ENCODE measurements at regions not wholly inside any gene's neighbourhood (a gene's known extent, or its start where the extent isn't known, plus 50 kb on each side); places are given as distances from the start of the nearest gene placed in this dataset.

DNA sequence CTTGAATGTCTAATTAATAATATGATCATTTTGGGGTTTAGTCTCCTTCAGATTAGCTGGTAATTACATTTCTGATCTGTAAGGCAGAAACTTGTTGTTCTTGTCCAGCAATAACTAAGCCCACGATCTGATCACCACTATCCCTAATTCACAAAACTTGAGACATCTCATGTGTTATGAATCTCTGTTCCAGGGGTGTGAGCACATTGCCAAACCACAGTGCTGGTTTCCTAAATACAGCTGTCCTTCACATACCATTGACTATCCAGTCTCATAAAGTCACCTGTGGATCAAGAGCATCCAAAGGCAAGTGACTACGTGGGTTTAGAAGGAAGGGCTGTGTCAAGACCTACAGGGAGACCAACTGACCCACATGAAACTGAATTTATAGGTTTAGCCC lies 134.1 kb upstream of the PRLR start:
- DNase-seq (ENCODE audit: low read depth): no peak

DNA sequence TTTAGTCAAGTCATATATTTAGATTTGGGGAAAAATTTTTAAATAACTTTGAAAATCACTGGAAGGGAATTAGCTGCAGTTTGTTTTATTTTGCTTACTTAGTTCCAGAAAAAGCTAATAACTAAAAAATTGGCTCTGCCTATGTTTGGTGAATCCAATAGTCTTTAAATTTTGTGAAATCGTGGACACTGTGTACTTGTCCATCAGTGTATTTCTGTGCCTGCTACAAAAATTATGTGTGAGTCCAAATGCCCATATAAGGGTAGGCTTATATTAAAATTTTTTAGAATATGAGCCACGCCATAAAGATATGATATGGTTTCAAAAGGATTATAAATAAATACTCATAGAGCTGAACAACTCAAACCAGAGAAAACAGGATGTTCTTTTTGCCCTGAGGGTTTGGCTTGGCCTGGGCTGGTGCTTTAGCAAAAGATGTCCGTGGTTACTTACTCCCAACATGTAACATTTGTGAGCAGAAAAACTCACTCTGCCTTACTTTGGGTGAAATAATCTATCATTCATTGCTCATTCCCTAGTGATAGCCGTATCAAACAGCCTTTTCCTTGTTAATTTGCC lies 133.2 kb upstream of the PRLR start:
- DNase-seq (ENCODE audit: low read depth): peak; percentile 32

DNA sequence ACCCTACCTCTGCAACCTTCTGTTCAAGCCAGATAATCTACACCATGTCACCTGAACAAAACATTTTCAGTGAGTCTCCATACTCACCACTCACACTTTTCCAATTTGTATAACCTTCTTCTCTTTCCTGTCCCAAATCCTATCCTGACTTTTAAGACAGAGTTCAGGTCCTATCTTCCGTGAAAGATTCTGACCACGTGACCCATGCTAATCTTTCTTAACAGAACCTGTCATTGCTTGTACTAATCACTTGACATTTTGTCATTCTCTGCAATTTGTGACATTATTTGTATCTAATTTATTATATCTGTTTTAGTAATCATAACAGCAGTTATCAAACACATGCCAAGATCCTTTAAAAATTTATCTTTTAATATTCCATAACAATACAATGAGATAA lies 132.5 kb upstream of the PRLR start:
- DNase-seq (ENCODE audit: low read depth): no peak

DNA sequence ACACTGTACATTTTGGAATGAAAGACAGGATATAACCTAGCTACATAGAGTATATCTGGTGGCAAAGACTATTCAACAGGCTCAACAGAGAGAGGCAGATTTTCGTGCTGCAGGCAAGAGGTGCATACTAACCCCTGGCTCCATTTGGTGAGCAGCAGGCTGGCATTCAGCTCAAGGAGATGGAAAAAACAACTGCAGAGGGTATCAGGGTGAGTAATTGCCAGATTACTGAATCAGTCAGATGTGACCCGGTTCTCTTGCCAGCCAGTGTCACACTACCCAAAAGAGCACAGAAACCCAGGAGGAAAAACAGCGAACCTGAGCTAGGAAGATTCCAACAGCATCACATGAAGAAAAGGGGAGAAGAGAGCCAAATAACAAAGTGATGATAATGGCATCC lies 130.4 kb upstream of the PRLR start:
- no peak for DNase-seq (ENCODE audit: low read depth)

DNA sequence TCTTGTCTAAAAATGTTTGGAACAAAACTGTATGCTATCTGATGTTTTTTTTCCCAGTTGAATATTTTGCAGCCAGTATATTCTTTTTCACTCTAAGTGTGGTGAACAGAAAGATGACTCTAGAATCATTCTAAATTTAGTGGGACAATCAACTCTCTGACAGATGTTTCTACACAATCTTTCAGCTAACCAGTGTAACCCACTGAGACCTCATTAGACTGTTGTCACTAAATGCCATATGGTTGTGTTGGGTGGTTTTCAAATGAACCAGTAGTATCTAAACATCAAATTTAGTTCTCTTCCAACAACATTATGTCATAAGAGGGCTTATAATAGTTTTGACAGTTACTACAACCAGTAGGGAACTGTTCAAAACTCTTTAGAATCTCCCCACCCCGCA lies 129.6 kb upstream of the PRLR start:
- DNase-seq (ENCODE audit: low read depth): no peak

DNA sequence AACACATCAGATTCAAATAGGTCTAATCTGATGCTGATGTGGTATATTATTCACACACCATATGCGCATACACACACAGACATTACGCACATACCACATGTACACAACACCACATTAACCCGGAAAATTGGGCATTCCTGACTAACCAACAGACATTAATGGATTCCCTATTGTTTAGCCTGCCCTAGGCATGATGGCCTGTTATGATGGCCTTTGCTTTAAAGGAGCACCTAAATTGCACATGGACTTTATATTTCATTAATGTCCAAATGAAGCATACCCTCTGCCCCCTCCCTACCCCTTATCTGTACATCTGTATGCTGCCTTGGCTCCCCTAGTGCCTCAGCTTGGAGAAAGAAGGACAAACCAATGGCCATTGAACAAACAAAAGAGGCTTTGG lies 127.7 kb upstream of the PRLR start:
- no peak for DNase-seq (ENCODE audit: low read depth)

DNA sequence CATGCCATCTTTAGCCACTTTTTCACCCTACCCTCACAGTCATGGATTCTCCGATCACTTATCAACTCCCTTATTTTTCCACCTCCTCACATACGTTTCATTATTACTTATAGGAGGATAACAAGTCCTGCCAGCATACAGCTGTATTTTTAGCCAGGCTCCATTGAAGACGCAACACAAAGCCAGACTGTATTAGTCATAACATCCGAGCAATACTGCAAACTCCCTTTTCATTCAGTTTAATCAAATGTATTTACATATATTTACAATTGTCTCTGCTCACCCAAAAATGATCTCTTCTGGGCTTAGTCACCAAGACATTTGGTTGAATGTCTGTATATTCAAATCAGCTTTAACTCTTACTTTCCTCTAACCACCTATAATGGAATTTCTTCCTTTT lies 126.4 kb upstream of the PRLR start:
- DNase-seq (ENCODE audit: low read depth): no peak

DNA sequence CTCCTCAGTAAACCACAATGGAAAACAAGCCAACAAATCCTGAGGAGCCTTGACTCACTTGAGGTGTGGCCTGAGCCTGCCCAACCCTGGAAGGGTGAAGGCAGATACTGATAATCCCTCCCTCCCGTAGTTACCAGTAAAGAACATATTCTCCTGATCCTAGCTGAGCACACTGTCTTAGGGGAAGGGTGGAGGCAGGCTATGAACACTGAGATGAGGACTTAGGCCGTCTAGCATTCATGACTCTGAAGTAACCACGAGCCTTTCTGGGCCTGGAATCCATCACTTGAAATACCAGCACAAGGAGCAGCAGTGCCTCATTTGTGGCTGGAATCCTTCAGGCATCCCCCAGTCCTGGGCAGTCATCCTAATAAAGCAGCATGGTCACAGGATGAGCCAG lies 124.5 kb upstream of the PRLR start:
- peak; percentile 46 for DNase-seq (ENCODE audit: low read depth)

DNA sequence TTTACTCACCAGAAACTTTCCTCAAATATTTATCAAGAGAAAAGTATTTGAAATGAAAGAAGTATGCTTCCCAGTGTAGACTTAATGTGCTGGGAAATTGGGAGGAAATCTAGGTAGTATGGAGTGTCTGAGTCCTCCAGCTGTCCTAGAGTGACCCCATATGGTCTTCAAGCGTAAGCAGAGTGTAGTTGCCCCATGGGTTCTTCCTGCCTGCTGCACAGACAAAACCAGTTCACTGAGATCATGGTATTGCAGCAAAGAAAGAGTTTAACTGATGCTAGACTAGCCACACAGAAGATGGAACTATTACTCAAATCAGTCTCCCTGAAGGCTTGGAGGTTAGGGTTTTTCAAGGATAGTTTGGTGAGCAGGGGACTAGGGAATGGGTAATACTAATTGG lies 114.9 kb upstream of the PRLR start:
- DNase-seq (ENCODE audit: low read depth): peak; percentile 12

DNA sequence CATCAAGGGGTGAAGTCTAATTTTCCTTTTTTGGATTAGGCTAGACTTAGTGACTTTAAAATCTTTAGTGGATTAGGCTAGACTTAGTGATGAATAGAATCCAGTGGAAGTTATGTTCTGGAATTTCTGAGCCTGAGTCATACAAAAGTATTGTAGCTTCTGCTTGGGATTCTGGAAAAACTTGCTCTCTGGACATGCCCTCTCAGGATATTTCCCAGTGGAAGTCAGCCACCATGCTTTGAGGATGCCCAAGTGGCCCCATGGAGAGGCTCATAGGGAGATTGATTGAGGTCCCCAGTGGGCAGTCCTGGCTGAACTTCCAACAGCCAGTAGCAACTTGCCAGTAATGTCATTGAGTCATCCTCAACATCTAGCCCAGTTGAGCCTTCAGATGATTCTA lies 112.4 kb upstream of the PRLR start:
- no peak for DNase-seq (ENCODE audit: low read depth)

DNA sequence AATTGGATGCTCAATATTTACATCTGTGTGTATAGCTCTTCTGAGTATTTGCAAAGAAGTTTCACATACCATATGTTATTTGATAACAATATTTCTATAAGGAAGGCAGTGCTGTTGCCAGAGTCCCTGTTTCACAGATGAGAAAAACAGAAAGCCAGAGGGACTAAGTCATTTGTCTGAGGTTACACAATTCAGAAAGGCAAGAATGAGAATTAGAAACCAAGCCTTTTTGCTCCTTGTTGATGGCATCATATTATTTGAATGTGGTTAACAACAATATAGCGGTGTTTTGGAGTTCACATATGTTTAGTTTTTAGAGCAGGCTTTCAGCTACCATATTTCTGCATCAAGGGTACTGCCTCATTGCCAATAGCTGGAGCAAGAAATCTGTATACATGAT lies 110.9 kb upstream of the PRLR start:
- no peak for DNase-seq (ENCODE audit: low read depth)

DNA sequence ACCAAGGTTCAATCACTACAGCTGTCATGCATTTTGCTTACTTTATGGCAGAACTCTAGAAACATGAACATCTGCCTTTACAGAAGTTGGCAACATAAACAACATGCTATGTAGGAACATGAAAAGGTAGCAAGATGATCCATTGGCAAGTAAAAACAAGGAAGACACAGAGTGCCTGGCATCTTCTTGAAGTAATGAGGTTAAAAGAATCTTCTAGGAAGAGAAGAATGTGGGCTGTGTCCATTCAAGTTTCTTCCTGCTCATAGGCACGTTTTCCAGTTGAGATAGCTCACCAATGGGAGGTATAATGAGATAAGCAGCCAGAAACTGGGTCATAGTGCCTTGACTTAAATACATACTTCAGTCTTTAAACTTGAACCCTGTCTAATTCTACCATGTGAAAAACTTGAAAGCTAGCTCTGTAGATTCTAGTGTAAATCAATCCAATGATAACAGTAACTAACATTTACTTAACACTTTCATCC lies 109.4 kb upstream of the PRLR start:
- no peak for DNase-seq (ENCODE audit: low read depth)

DNA sequence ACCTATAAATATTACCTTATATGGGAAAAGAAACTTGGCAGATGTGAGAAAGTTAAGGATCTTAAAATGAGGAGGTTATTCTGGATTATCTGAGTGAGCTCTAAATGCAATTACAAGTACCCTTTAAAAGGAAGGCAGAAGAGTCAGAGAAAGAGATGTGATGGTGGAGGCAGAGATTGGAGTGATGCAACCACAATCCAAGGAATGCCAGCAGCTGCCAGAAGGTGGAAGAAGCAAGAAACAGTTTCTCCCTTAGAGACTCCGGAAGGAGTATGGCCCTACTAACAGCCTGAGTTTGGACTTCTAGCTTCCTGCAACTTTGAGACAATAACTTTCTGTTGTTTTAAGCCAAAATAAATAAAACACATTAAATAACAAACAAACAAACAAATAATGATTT lies 108.7 kb upstream of the PRLR start:
- DNase-seq (ENCODE audit: low read depth): no peak

DNA sequence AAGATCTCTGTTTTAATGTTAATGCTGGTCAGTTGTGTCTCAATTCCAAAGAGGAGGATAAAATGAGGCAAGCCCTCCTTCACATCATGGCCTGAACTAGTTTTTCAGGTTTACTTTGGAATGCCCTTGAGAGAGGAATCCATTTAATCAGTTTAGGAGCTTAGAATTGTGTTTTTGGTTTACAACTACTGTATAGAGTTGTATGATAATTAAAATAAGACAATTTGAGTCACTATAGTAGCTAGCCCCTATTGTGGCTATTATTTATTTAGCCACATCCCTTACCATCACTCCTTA lies 107.8 kb upstream of the PRLR start:
- DNase-seq (ENCODE audit: low read depth): no peak

DNA sequence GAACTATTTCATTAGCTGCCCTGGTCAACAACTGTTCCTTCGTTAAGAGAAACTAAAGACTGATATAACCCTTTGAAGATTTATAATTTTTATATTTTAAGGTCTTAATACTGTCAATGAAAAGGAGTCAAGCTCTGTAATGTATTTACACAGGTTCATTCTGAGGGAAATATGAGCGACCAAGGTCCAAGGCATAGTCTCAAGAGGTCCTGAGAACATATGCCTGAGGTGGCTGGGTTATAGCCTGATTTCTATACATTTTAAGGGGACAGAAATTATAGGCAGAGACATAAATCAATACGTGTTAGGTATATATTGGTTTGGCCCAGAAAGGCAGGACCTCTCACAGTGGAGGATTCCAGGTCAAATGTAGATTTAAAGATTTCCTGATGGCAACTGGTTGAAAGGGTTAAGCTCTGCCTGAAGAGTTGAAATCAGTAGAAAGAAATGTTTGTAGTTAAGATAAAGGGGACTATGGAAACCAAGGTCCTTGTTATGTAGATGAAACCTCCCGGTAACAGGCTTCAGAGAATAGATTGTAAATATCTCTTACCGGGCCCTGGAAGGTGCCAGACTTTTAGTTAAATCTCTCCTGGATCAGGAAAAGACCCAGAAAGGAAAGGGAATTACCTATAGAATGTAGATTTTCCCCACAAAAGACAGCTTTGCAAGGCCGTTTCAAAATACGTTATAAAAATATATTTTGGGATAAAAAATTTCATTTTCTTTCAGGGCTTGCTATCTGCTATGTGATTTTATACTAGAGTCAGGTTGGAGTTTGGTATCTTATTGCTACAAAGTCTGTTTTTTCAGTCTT lies 107.3 kb upstream of the PRLR start:
- DNase-seq (ENCODE audit: low read depth): no peak

DNA sequence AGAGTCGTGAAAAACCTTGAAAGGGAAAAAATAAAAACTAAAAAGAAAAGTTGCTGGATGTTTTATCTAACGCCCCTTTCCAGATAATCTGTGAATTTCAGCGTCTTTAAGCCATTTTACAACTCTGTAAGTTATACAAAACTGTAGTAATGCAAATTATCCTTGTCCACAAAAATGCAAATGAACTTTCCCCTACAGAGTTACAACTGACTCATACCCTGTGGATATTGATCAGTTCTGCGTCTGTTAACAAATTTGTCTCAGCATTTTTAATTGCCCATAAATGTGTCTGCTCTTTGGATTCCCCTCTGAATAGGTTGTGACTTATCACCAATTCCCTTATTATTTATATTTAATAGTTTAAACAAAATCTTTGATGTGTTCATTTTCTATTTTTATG lies 105.9 kb upstream of the PRLR start:
- no peak for DNase-seq (ENCODE audit: low read depth)

DNA sequence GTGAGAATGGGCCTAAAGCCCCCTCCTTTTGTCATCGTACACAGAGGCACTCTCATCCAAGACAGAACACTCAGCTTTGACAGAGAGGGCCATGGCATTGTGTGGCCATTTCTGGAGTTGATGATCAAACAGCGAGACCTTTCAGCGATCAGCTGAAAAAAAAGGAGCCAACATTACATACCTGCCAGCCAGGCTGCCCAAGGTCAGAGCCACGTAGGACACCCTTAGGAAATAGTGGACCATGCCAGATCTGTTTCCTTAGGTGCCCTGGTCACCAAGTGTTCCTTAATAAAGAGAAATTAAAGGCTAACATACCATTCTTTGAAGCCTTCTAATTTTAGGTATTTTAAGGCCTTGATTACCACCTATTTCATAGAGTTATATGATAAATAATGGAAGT lies 105.5 kb upstream of the PRLR start:
- DNase-seq (ENCODE audit: low read depth): no peak

DNA sequence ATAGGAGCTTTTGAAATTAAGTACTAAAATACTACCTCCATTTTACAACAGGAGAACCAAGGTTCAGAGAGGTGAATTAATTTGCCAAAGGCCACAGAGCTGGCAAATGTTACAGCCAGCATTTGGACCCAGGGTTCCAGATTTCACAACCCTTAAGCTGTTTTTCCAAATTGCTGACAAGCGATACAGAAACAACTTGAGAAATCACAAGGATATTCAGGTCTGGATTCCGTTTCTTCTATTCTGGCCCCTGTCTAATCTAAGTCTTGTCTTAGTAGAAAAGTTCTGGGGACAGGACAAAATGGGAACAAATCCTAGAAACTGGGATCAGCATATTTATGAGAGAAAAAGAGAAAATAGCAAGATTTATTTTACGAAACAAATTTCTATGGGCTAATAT lies 103.1 kb upstream of the PRLR start:
- DNase-seq (ENCODE audit: low read depth): no peak

DNA sequence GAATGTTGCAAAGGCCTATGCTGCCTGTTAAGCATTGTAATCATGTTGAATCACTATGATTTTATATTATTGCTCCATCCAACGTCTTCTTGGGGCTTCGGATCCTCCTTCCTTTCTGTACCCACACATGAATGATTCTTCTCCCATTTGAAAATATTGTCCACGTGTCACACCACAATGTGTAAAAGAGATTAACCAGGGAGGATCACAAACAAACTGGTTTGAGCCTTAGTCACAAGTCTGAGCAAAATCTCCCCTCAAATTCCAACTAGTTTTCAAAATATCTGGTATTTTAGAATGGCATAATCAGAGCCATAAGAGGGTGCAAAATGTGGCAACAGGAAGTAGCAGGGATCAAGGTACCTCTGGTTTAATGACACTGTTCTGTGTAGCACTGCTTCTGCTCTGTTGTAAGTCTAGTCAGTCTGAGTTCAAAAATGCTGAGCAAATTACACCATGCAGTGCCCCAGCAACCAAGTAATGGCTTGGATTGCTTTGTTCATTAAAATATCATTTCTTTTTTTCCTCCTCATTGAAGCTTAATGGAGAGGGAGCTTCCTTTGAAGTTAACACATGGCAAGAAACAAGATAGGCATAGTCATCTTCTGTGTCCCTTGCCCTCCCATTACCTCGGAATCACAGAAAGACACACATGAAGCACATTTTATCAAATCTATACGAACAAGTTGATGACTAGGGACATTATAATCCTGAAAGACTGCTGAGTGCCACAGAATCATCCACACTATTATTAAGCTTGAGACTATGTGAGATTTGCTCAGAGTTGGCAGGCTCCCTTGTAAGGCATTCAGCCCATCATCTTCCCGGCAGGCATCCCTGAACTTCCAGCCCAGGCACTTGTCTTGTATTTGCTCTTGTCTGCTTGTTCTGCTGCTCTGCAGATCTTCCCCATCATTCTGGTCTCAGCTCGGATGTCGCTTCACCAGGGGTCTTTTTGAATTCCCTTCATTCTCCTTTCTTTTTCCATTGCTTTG lies 102.0 kb upstream of the PRLR start:
- DNase-seq (ENCODE audit: low read depth): no peak

DNA sequence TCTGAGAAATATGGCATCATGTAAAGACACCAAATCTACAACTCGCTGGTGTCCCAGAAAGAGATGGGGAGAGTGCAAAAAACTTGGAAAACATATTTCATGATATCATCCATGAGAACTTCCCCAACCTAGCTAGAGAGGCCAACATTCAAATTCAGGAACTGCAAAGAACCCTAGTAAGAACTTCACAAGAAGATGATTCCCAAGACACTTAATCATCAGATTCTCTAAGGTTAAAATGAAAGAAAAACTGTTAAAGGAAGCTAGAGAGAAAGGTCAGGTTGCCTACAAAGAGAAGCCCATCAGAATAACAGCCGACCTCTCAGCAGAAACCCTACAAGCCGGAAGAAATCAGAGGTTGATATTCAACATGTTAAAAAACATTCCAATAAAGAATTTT lies 95.5 kb upstream of the PRLR start:
- no peak for DNase-seq (ENCODE audit: low read depth)

DNA sequence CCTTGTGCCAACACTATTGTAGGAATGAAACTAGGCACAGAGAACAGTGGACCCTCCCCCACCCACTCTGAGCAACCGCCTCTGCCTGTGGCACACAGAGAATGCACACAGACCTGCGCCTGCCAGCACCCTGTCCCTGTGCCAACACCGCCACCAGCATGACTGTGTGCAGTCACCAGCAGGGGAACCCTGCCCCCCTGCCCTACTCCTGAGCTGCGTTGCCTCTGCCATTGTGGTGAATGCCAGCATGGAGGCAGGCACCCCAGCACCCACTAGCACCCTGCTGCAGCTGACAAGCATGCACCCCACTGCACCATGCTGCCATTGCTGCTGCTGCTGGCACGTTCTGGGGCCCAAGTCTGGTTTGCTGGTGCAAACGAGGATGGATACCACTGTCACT lies 94.4 kb upstream of the PRLR start:
- no peak for DNase-seq (ENCODE audit: low read depth)

DNA sequence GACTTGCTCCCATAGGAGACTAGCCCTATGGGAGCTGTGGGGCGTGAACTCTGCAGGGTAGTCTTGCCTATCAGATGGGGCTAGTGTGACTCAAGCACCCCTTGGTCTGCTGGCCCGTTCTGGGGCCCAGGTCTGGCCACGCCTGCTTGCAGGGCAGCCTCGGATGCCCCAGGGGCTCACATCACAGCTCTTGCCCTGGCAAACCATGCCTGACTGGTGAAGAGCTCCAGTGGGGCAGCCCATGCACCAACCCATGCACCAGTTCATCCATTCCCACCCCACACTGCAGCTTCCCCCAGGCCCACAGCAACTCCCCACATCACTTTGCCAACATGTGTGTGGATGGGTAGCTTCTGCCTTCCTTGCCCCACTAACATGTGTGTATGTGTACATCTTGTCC lies 93.9 kb upstream of the PRLR start:
- no peak for DNase-seq (ENCODE audit: low read depth)

DNA sequence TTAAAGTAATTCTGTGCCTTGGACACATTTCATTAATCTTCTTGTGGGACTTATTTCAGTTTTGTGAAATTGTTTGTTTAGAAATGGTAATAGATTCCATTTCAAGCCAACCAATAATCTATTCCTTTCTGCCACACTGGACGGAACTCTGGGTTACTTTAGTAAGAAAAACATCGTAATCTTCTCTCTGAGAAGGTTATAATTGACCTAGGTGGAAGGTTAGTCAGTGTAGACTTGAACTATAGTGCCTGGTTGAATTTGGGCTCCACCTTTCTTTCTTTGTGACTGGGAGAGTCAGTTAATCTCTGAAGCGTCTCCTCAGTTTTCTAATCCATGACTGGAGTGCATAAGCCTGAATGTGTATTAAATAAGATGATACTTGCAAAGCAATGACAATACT lies 89.7 kb upstream of the PRLR start:
- DNase-seq (ENCODE audit: low read depth): no peak

All from M059J (cell line).